Panc1 (cell line): ENCODE measurements at regions not wholly inside any gene's neighbourhood (a gene's known extent, or its start where the extent isn't known, plus 50 kb on each side); places are given as distances from the start of the nearest gene placed in this dataset.

Source experiments
- ATAC-seq: fragments of 200-7000 bp; cut with Tn5 transposase; 2 replicates; pipeline ENCODE4 v1.9.1; 2020; ENCODE audit warnings: mild to moderate bottlenecking, moderate library complexity
- BruUV-seq: library from RNA; stranded (reverse); fragments of 400-500 nt; replicated peaks from 2 replicates; lab custom pipeline; 2021; lab: Mats Ljungman, UMichigan
- CTCF ChIA-PET: fragments of 300-600 bp; sonication (Branson Sonifier 250); formaldehyde crosslinking; loops from one replicate; lab custom pipeline; 2022; ENCODE audit warnings: antibody characterized with exemption; lab: Charles Lee
- POLR2A ChIA-PET: fragments of 300-600 bp; sonication (Branson Sonifier 250); formaldehyde crosslinking; loops from one replicate; lab custom pipeline; 2022; ENCODE audit warnings: antibody characterized with exemption; lab: Charles Lee
- DNase-seq: peaks from one replicate; pipeline ENCODE4 v3.0.0-alpha.2; 2010; ENCODE audit warnings: low read depth, low spot score
- H3K27ac ChIP-seq: 2 replicates; pipeline ENCODE4 v1.5.1; 2011; ENCODE audit warnings: mild to moderate bottlenecking, low read length, inconsistent platforms
- H3K27me3 ChIP-seq: fragments of 200-500 bp; sonication (Bioruptor generic); 2 replicates; pipeline ENCODE4 v1.6.0; 2014; ENCODE audit warnings: low read length, inconsistent platforms; ENCODE audit not compliant: control insufficient read depth, insufficient read depth
- H3K36me3 ChIP-seq: fragments of 200-500 bp; sonication (Bioruptor generic); 2 replicates; pipeline ENCODE4 v1.5.1; 2014; ENCODE audit warnings: inconsistent platforms, mild to moderate bottlenecking, low read length, moderate library complexity; ENCODE audit not compliant: control insufficient read depth, insufficient read depth
- H3K4me1 ChIP-seq: 2 replicates; pipeline ENCODE4 v1.5.1; 2011; ENCODE audit warnings: inconsistent platforms, mild to moderate bottlenecking, low read length, moderate library complexity; ENCODE audit not compliant: control insufficient read depth, insufficient read depth
- H3K4me3 ChIP-seq, 2 experiments: 2 replicates each; pipeline ENCODE4 v1.5.1; 2011 to 2012; ENCODE audit warnings: low read depth in 2 of 2, low read length in 2 of 2, mild to moderate bottlenecking in 2 of 2, inconsistent platforms in 1 of 2, moderate library complexity in 1 of 2
- H3K9me3 ChIP-seq: fragments of 200-500 bp; sonication (Bioruptor generic); 2 replicates; pipeline ENCODE4 v1.5.1; 2014; ENCODE audit warnings: low read depth, mild to moderate bottlenecking, inconsistent platforms, low read length, moderate library complexity; ENCODE audit not compliant: control insufficient read depth, insufficient read depth
- CTCF ChIP-seq: fragments of 450-650 bp; IDR thresholded peaks from 2 replicates; pipeline ENCODE4 v1.5.1; 2017; ENCODE audit warnings: mild to moderate bottlenecking
- POLR2AphosphoS5 ChIP-seq: IDR thresholded peaks from 2 replicates; pipeline ENCODE4 v1.6.1; 2012; ENCODE audit warnings: mild to moderate bottlenecking, low read depth, low read length, moderate library complexity
- SIN3A ChIP-seq: IDR thresholded peaks from 2 replicates; pipeline ENCODE4 v1.6.1; 2012; ENCODE audit warnings: low read depth, mild to moderate bottlenecking, low read length, moderate library complexity, borderline replicate concordance; ENCODE audit not compliant: insufficient read depth
- TCF7L2 ChIP-seq: IDR thresholded peaks from 2 replicates; pipeline ENCODE4 v1.6.1; 2011; ENCODE audit warnings: mild to moderate bottlenecking, low read depth, low read length, inconsistent platforms
- in situ Hi-C: cut with HindIII; loops from 2 replicates; pipeline ENCODE4 v1.10.0; 2016; ENCODE audit warnings: low sequenced_read_pairs, low pct_unique_long_range_greater_than_20kb
- intact Hi-C: fragments of 100-400 bp; cut with micrococcal nuclease; formaldehyde crosslinking; loops from one replicate; pipeline ENCODE4 v1.10.0; 2022; ENCODE audit not compliant: unreplicated experiment
- TF ChIP-seq, protein P1 (sequence below), 2 experiments: IDR thresholded peaks; 2 replicates each; pipeline ENCODE4 v1.6.1; 2011 to 2012; ENCODE audit warnings: low read depth in 2 of 2, control low read depth in 1 of 2, low read length in 1 of 2, mild to moderate bottlenecking in 1 of 2, moderate library complexity in 1 of 2; ENCODE audit not compliant: insufficient read depth in 1 of 2

- in situ Hi-C loops (no loop called here), intact Hi-C loops (no loop called here)
- TF ChIP-seq TCF7L2 = no peak
- no peak for TF ChIP-seq POLR2AphosphoS5
- TF ChIP-seq SIN3A = no peak
- TF ChIP-seq CTCF = no peak
- TF ChIP-seq, protein P1, sequence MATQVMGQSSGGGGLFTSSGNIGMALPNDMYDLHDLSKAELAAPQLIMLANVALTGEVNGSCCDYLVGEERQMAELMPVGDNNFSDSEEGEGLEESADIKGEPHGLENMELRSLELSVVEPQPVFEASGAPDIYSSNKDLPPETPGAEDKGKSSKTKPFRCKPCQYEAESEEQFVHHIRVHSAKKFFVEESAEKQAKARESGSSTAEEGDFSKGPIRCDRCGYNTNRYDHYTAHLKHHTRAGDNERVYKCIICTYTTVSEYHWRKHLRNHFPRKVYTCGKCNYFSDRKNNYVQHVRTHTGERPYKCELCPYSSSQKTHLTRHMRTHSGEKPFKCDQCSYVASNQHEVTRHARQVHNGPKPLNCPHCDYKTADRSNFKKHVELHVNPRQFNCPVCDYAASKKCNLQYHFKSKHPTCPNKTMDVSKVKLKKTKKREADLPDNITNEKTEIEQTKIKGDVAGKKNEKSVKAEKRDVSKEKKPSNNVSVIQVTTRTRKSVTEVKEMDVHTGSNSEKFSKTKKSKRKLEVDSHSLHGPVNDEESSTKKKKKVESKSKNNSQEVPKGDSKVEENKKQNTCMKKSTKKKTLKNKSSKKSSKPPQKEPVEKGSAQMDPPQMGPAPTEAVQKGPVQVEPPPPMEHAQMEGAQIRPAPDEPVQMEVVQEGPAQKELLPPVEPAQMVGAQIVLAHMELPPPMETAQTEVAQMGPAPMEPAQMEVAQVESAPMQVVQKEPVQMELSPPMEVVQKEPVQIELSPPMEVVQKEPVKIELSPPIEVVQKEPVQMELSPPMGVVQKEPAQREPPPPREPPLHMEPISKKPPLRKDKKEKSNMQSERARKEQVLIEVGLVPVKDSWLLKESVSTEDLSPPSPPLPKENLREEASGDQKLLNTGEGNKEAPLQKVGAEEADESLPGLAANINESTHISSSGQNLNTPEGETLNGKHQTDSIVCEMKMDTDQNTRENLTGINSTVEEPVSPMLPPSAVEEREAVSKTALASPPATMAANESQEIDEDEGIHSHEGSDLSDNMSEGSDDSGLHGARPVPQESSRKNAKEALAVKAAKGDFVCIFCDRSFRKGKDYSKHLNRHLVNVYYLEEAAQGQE (IDR thresholded peaks at IDR 0.05; ENCODE audit: insufficient read depth in 1 of 2, low read depth in 2 of 2, low read length in 1 of 2) = no peak
- H3K4me3 ChIP-seq = no peak overlapping the region
- no peak overlapping the region for H3K27ac ChIP-seq
- ATAC-seq = no peak
- DNase-seq = no peak
- CTCF ChIA-PET = interaction anchor here (0.9 kb wide), 1 partner anchor 18 kb away, joined by 6 read pairs; no protein-coding TSS in a partner anchor
- peaks cover 9% of the 10 kb centered on the region; the same call in 1 of the 2 replicates for H3K4me1 ChIP-seq
- no TSS peak for BruUV-seq
- H3K27me3 ChIP-seq = no peaks in the 10 kb centered on the region
- POLR2A ChIA-PET = interaction anchor here (0.7 kb wide), 1 partner anchor 76 kb away, joined by 3 read pairs; no protein-coding TSS in a partner anchor
- no peaks in the 10 kb centered on the region for H3K9me3 ChIP-seq
- no peaks in the 10 kb centered on the region for H3K36me3 ChIP-seq
These were observed 255.2 kb upstream of the KLF14 start for GRCh38 chr7:130989101-130989795.

- CTCF ChIA-PET = no interaction called here
- Histone ChIP-seq H3K4me3 (no peak overlapping the region), H3K27me3 (no peaks in the 10 kb centered on the region), H3K4me1 (peaks cover 19% of the 10 kb centered on the region), H3K9me3 (no peaks in the 10 kb centered on the region), H3K36me3 (no peaks in the 10 kb centered on the region), H3K27ac (no peak overlapping the region)
- ATAC-seq (0 out of 2 replicates have a peak, but pooled peaks have one; percentile 18), DNase-seq (no peak)
- intact Hi-C loops = no loop called here
- BruUV-seq = no TSS peak
- POLR2A ChIA-PET = no interaction called here
- TF ChIP-seq, protein P1 (IDR thresholded peaks at IDR 0.05; ENCODE audit: insufficient read depth in 1 of 2, low read depth in 2 of 2, low read length in 1 of 2) = no peak
- in situ Hi-C loops = no loop called here
These were observed 256.3 kb upstream of the KLF14 start for GRCh38 chr7:130990178-130990832.
